T-helper 2 cell treated with Interferon-gamma antibody and Interleukin-4, amounts not matched to agents 100 ng/mL and 5 ng/mL, for 36 hours (primary cell): ENCODE measurements at regions not wholly inside any gene's neighbourhood (a gene's known extent, or its start where the extent isn't known, plus 50 kb on each side); places are given as distances from the start of the nearest gene placed in this dataset.

Experiments
- intact Hi-C: fragments of 100-400 bp; cut with micrococcal nuclease; formaldehyde crosslinking; loops from one replicate; pipeline ENCODE4 v1.15.1; 2023

- intact Hi-C loops: no loop called here
These were observed 143.3 kb upstream of the GUCY1A1 start for GRCh38 chr4:155523358-155523757.

DNA sequence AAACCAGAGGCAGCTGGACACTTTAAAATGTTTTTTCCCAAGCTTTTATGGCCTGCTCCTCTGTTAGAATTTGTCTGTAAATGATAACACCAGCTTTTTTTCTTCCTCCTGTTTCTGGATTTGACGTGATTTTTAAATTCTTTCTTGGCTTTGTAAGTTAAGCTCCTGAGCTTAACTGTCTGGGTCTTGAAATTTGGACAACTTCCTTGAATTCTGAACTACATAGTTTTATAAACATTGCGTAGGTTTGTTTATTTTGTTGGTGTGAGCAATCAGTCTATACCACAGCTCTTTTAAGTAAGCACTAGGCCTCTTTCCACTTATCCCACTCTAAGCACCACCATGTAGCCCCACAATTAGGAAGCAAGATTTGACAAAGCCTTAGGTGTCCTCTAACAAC is 144.4 kb upstream of the GUCY1A1 start:
- intact Hi-C loops: no loop called here

GRCh38 chr4:155521382-155521781 is 144.6 kb upstream of the MAP9 start:
- intact Hi-C loops: no loop called here

DNA sequence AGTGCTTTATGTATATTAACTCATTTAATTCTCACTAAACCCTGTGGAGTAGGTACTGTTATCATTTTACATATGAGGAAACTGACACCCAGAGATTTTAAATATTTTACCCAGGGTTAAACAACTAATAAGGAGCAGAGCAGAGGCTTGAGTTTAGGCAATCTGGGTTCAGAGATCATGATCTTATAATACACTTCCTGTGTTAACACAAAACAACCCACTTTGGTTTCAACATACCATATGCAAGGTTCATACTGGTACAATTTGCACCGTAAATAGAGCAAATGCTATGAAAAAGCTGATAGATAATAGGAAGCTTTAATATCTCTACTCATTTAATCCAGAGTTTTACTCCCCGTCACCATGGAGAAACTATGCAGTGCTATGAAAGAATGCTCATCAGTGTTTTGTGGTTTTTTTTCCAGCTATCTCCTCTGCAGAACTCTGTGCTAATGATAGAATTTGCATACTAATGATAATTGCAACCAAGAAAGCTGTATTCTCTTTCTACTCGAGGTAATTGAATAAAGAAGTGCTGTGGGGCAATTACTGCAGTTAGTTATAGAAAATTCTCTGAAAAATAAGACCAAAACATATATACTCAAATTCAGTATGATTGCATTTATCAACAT is 138.8 kb upstream of the MAP9 start:
- intact Hi-C loops: no loop called here

- intact Hi-C loops: no loop called here
These were observed 137.9 kb upstream of the MAP9 start for GRCh38 chr4:155514628-155515027.

- intact Hi-C loops: no loop called here
These were observed 136.1 kb upstream of the MAP9 start for GRCh38 chr4:155512817-155513216.

DNA sequence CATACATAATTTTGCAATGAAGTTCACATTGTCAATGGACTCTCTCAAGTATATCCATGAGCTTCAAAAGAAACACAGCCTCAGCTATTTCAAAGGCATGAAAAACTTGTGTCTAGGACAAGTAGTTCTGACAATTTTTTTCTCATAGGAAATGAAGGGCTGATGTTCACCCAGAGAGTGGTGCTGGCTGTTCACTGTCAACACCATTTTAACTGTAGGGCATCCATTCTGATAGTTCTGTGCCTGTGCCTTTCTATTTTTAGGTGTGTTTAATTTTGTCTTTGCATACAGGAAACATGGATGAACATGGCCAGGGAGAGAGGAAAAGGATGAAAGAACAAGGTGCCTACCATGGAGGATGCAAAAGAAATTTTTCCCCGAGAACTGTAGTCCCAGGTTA is 135.3 kb upstream of the MAP9 start:
- intact Hi-C loops: no loop called here

DNA sequence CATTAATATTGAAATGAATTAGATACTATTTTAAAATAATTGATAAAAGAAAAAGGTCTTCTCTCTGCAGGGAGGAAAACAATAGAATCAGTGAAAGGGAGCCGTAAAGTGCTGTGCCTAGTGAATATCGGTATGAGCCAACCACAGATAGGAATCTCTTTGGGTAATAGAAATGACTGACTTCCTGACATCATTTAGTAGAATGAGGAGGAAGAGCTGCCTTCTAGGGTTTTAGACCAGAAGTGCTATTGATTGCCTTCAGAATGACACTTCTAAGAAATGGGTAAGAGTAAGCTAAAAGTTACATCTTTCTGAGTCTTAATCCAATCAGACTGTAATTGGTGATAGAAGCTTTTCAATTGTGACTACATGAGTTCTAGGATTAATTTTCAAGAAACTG is 134.0 kb upstream of the MAP9 start:
- intact Hi-C loops: no loop called here

- intact Hi-C loops: no loop called here
These were observed 132.8 kb upstream of the MAP9 start for GRCh38 chr4:155509555-155509954.

- intact Hi-C loops: no loop called here
These were observed 130.0 kb upstream of the MAP9 start for GRCh38 chr4:155506745-155507144.

DNA sequence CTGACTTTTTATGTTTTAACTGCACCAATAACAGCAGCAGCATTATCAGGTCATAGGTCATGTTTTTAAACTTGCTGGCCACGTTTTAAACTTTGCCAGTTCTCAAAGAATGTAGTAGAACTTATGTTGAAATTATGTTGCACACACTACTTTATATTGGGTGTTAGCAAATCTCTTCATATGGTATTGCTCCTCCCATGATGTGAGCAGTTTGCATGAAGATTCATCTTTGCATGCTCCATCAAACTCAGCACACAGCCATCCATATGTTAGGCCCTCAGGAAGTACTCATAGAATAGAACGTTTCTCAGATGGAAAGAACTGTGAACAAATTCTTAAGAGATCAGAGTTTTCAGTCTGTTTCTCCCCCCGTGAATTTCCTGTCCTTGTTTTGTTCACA is 128.6 kb upstream of the MAP9 start:
- intact Hi-C loops: no loop called here

DNA sequence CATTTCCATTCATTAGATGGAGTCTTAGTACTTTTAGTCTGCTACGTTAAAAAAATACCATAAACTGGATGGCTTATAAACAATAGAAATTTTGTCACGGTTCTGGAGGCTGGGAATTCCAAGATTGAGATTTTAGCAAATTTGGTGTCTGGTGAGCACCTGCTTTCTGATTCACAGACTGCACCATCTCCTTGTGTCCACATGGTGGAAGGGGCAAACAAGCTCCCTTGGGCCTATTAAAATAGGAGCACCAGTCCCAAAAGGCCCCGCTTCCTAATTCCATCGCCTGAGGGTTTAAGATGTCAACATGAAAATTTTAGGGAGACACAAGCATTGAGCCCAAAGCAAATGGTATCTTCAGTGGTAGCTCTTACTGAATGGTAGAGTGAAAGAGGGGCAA is 120.5 kb upstream of the MAP9 start:
- intact Hi-C loops: no loop called here

GRCh38 chr4:155496294-155496626 is 119.5 kb upstream of the MAP9 start:
- intact Hi-C loops: no loop called here

DNA sequence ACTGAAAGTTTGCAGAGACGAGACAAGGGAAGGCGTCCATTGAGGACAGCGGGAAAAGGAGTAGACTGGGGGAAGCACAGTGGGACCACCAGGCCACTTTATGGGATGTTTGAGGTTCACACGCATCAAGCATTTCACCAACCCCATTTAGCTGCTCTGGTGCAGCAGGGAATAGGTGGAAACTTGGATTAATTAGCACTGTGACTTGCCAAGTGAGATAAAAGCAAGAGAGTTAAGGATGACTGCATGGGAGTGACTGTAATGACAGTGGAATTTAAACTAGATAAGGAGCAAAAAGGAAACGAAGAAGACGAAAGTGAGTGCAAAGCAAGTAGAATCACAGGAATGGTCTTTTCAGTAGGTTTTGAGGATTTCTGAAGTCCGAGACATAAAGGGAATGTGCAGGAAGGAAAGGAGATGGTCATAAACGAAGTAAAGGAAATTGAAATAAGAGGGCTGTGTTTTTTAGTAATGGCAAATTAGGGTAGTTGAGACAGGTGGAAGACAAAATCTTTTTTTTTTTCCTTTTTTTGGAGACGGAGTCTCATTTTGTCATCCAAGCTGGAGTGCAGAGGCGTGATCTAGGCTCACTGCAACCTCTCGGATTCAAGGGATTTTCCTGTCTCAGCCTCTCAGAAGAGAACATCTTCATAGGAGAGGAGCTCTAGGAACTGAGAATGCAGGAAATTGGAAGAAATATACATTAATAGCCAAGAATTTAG is 119.0 kb upstream of the MAP9 start:
- intact Hi-C loops: no loop called here

GRCh38 chr4:155494037-155494718 is 117.4 kb upstream of the MAP9 start:
- intact Hi-C loops: no loop called here

DNA sequence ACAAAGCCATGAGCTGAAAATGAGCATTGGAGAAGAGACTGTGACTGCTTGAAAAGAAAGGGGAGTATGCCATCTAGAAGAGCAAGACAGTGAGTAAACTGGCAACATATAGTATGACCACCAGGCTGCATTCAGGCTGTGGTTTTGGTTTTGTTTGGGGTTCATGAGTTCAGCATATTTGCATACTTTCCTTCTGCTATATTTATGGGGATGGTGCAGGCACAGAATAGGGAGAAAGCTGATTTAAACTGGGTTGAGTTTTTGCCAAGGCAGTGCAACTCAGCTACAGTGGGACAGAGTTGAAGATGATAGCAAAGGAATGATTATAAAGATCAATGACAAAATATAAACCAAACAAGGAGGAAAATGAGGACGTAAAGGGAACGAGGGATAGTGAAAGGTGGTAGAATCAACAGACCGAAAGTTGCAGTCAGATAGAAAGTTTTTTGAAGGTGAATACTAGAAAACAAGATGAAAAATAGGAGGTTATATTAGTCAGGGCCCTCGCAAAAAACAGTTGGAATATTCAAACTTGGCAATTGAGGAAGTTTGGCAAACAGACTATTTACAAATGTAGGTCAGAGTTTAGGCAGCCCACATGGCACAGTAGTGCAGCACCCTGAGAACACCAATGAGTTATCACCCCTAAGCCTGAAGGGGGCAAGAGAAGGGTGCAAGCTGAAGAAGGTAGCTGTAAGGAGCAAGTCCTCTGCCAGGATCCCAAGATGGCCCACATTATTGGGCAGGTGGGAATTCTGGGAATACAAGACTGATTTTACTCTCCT is 114.8 kb upstream of the MAP9 start:
- intact Hi-C loops: no loop called here

GRCh38 chr4:155489271-155489670 is 112.5 kb upstream of the MAP9 start:
- intact Hi-C loops: no loop called here

GRCh38 chr4:155488691-155489090 is 111.9 kb upstream of the MAP9 start:
- intact Hi-C loops: no loop called here

DNA sequence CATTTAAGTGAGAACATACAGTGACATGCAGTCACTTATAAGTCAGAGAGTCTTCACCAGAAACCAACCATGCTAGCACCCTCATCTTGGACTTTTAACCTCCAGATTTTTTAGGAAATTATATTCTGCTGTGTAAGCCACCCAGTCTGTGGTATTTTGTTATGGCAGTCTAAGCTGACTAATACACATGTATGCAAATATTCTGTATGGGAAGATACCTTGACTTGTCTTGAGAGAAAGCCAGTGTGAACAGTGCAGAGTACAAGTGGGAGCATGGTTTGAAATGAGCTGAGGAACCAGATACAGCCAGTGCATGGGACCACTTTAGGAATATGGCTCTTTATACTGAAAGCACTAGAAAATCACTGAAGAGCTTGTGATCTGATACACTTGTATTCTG is 110.4 kb upstream of the MAP9 start:
- intact Hi-C loops: no loop called here

GRCh38 chr4:155481150-155481549 is 104.4 kb upstream of the MAP9 start:
- intact Hi-C loops: no loop called here

GRCh38 chr4:155479835-155480234 is 103.1 kb upstream of the MAP9 start:
- intact Hi-C loops: no loop called here

DNA sequence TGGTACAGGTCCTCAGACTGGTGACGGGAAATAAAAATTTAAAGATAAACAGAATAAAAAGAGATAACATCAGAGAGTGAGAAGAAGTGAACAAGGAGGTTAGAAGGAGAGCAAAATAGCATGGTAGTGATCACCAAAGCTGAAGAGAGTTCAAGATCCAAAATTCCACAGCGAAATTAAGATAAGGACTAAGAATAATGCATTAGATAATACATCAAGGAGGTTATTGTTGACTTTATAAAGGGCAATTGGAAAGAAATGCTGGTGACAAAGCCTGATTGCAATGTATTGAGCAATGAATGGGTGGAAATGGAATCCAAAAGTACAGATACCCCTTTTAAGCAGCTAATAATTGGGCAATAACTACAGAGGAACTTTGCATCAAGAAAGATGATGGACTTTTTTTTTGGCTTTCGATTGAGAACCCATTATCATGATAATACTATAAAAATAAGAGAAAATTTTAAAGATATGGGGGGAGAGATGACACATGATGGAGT is 101.6 kb upstream of the MAP9 start:
- intact Hi-C loops: no loop called here
